ENCODE measurements at regions not wholly inside any gene's neighbourhood (a gene's known extent, or its start where the extent isn't known, plus 50 kb on each side); places are given as distances from the start of the nearest gene placed in this dataset.

DNA sequence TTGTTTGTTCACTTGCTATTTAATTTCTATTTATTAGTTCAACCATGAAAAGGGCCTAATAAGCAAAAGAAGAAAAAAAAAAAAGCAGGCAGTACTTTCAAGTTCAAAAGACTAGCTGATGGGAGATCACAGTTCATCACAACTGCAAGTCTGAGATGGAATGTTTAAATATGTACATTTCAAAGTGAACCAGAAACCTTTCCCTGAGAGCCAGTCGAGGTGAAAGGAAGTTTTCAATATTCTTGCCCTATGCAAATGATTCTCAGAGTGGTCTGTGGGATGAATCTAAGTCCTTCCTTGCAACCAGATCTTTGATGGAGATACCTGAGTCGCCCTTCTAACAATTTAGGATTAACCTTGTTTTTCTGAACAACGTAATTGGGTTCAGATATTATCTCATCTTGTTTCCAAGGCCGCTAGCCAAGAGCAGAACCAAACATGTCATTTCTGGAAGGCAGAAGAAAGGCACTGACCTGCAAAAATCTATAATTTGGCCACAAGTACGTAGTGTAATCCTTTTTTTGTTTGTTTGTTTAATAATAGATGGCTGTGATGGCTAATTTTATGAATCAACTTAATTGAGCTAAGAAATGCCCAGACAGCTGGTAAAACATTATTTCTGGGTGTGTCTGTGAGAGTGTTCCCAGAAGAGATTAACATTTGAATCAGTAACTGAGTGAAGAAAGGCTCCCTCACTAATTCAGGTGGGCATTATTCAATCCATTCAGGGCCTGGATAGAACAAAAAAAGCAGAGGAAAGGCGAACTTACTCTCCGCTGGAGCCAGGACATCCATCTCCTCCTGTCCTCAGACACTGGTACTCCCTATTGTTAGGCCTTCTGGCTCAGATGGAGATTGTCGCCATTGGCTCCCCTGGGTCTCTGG, 171.1 kb upstream of the TMPO start:
- Histone ChIP-seq H3K27ac (no peak overlapping the region), H3K9me3 (no peaks in the 10 kb centered on the region), H3K27me3 (no peaks in the 10 kb centered on the region), H3K4me1 (no peaks in the 10 kb centered on the region), H3K36me3 (no peaks in the 10 kb centered on the region), H3K4me3 (no peak overlapping the region)
- no peak for DNase-seq (ENCODE audit: low spot score in 2 of 2)
- no peak for TF ChIP-seq CTCF (IDR thresholded peaks at IDR 0.05)
- TF ChIP-seq POLR2AphosphoS5 (IDR thresholded peaks at IDR 0.05), result no peak
- no peak for TF ChIP-seq POLR2A (IDR thresholded peaks at IDR 0.05)
- intact Hi-C loops (cut with DNase I; ENCODE audit: low total_unique reads), result no loop called here

GRCh38 chr12:98345308-98345876, 170.0 kb upstream of the TMPO start:
- H3K27ac ChIP-seq, result no peak overlapping the region
- intact Hi-C loops (cut with DNase I; ENCODE audit: low total_unique reads), result no loop called here
- H3K36me3 ChIP-seq, result no peaks in the 10 kb centered on the region
- no peak for TF ChIP-seq POLR2A (IDR thresholded peaks at IDR 0.05)
- TF ChIP-seq POLR2AphosphoS5 (IDR thresholded peaks at IDR 0.05), result no peak
- no peak for TF ChIP-seq CTCF (IDR thresholded peaks at IDR 0.05)
- no peaks in the 10 kb centered on the region for H3K4me1 ChIP-seq
- no peaks in the 10 kb centered on the region for H3K27me3 ChIP-seq
- H3K4me3 ChIP-seq, result no peak overlapping the region
- DNase-seq (ENCODE audit: low spot score in 2 of 2), result no peak
- no peaks in the 10 kb centered on the region for H3K9me3 ChIP-seq

GRCh38 chr12:98351089-98351488, 164.3 kb upstream of the TMPO start:
- TF ChIP-seq POLR2AphosphoS5 (IDR thresholded peaks at IDR 0.05), result no peak
- TF ChIP-seq POLR2A (IDR thresholded peaks at IDR 0.05), result no peak
- no peak for TF ChIP-seq CTCF (IDR thresholded peaks at IDR 0.05)
- no peak overlapping the region for H3K27ac ChIP-seq
- no peaks in the 10 kb centered on the region for H3K9me3 ChIP-seq
- H3K4me3 ChIP-seq, result no peak overlapping the region
- H3K36me3 ChIP-seq, result no peaks in the 10 kb centered on the region
- no peaks in the 10 kb centered on the region for H3K27me3 ChIP-seq
- intact Hi-C loops (cut with DNase I; ENCODE audit: low total_unique reads), result no loop called here
- no peaks in the 10 kb centered on the region for H3K4me1 ChIP-seq
- no peak for DNase-seq (ENCODE audit: low spot score in 2 of 2)

DNA sequence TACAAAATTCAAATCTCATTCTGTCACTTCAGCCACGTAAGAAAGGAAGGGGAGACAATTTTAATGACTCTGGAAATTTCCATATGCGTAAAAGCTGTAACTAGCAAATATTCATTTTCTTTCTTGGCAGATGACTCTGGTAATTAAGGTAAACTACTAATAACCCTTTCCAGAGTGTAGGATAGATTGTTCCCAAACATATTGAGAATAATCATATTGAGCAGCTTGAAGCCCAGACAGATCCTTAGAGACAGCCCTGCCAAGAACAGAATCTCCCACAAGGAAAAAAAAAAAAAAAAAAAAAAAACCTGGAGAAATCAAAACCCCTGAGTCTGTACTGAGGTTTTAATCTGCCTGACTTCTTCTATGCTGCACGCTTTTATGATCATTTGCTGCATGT, 163.6 kb upstream of the TMPO start:
- H3K9me3 ChIP-seq, result no peaks in the 10 kb centered on the region

More for the DNA sequence above, 163.6 kb upstream of the TMPO start:
- Histone ChIP-seq H3K27ac (no peak overlapping the region), H3K27me3 (no peaks in the 10 kb centered on the region), H3K4me1 (no peaks in the 10 kb centered on the region), H3K4me3 (no peak overlapping the region), H3K36me3 (no peaks in the 10 kb centered on the region)
- DNase-seq (ENCODE audit: low spot score in 2 of 2), result no peak
- intact Hi-C loops (cut with DNase I; ENCODE audit: low total_unique reads), result no loop called here
- no peak for TF ChIP-seq CTCF (IDR thresholded peaks at IDR 0.05)
- no peak for TF ChIP-seq POLR2AphosphoS5 (IDR thresholded peaks at IDR 0.05)

Measured in breast epithelium (tissue), 4 donors.